Peyer's patch (tissue), 4 donors: ENCODE measurements at regions not wholly inside any gene's neighbourhood (a gene's known extent, or its start where the extent isn't known, plus 50 kb on each side); places are given as distances from the start of the nearest gene placed in this dataset.

Source experiments
- CTCF ChIP-seq, 6 experiments: fragments of 450-650 bp in 4 of 6; fragments of 200-600 bp in 2 of 6; sonication (generic) in 1 of 6; IDR thresholded peaks; one replicate each; pipeline ENCODE4 v1.5.1; 2017 to 2019; ENCODE audit warnings: antibody characterized with exemption in 6 of 6, mild to moderate bottlenecking in 3 of 6, moderate library complexity in 1 of 6
- POLR2A ChIP-seq, 2 donors: fragments of 450-650 bp; IDR thresholded peaks; one replicate each; pipeline ENCODE4 v1.5.1; 2017; ENCODE audit warnings: antibody characterized with exemption in 2 of 2, mild to moderate bottlenecking in 2 of 2, moderate library complexity in 2 of 2

GRCh38 chr4:164482758-164483157 lies 271.2 kb upstream of the SMIM31 start:
- no peak for TF ChIP-seq CTCF (IDR thresholded peaks at IDR 0.05)
- TF ChIP-seq POLR2A (IDR thresholded peaks at IDR 0.05), result no peak
